Lung (tissue), 11 donors: ENCODE measurements at regions not wholly inside any gene's neighbourhood (a gene's known extent, or its start where the extent isn't known, plus 50 kb on each side); places are given as distances from the start of the nearest gene placed in this dataset.

Experiments
- ATAC-seq: fragments of 200-7000 bp; cut with Tn5 transposase; one replicate; pipeline ENCODE4 v1.9.1; 2020; ENCODE audit warnings: moderate number of reproducible peaks; ENCODE audit not compliant: insufficient read depth, low FRiP score
- DNase-seq, 3 donors: peaks; one replicate each; pipeline ENCODE4 v3.0.0-alpha.2; 2013 to 2017
- H3K27ac ChIP-seq, 2 donors: one replicate each; pipeline ENCODE4 v1.5.1; 2013; ENCODE audit warnings: mild to moderate bottlenecking in 2 of 2, moderate library complexity in 2 of 2, control low read depth in 1 of 2, inconsistent platforms in 1 of 2, low read depth in 1 of 2, low read length in 1 of 2
- H3K27me3 ChIP-seq, 3 donors: one replicate each; pipeline ENCODE4 v1.5.1; 2013; ENCODE audit warnings: low read length in 2 of 3; ENCODE audit not compliant: control insufficient read depth in 3 of 3, insufficient read depth in 3 of 3
- H3K36me3 ChIP-seq, 4 donors: one replicate each; pipeline ENCODE4 v1.5.1; 2013; ENCODE audit warnings: low read length in 4 of 4, mild to moderate bottlenecking in 1 of 4, moderate library complexity in 1 of 4; ENCODE audit not compliant: control insufficient read depth in 4 of 4, insufficient read depth in 4 of 4
- H3K4me1 ChIP-seq, 5 donors: one replicate each; pipeline ENCODE4 v1.5.1; 2013; ENCODE audit warnings: low read length in 5 of 5, mild to moderate bottlenecking in 2 of 5, moderate library complexity in 1 of 5; ENCODE audit not compliant: control insufficient read depth in 5 of 5, insufficient read depth in 5 of 5
- H3K4me3 ChIP-seq: one replicate; pipeline ENCODE4 v1.5.1; 2013; ENCODE audit warnings: mild to moderate bottlenecking, control low read depth, moderate library complexity
- H3K9ac ChIP-seq, 2 donors: one replicate each; pipeline ENCODE4 v1.5.1; 2013; ENCODE audit warnings: low read length in 2 of 2, control low read depth in 1 of 2; ENCODE audit not compliant: insufficient read depth in 1 of 2
- H3K9me3 ChIP-seq, 4 donors: one replicate each; pipeline ENCODE4 v1.5.1; 2013; ENCODE audit warnings: low read length in 3 of 4, mild to moderate bottlenecking in 1 of 4, moderate library complexity in 1 of 4; ENCODE audit not compliant: control insufficient read depth in 4 of 4, insufficient read depth in 3 of 4
- WGBS, 2 donors: extraction: QIAGEN DNeasy Blood & Tissue Kit; methylation state at CpG; one replicate each; pipeline ENCODE4 v1.1.7; 2013; 5-methylcytosine and 5-hydroxymethylcytosine counted together
- TF ChIP-seq, protein P1 (sequence below): IDR thresholded peaks from 2 replicates; pipeline ENCODE4 v1.5.1; 2012; ENCODE audit warnings: mild to moderate bottlenecking; ENCODE audit errors: control extremely low read depth, extremely low read depth
- donor health status: control.
- donor health status: control.
- donor health status: Bipolar disorder and iron deficiency.
- donor health status: healthy.
- donor health status: DM: yes; HTN: yes; CAD: no.

- H3K4me1 ChIP-seq = no peaks in the 10 kb centered on the region
- peaks cover 0 to 3% (median 3%) of the 10 kb centered on the region in 3 donors for H3K27me3 ChIP-seq
- H3K4me3 ChIP-seq = no peak overlapping the region
- TF ChIP-seq, protein P1, sequence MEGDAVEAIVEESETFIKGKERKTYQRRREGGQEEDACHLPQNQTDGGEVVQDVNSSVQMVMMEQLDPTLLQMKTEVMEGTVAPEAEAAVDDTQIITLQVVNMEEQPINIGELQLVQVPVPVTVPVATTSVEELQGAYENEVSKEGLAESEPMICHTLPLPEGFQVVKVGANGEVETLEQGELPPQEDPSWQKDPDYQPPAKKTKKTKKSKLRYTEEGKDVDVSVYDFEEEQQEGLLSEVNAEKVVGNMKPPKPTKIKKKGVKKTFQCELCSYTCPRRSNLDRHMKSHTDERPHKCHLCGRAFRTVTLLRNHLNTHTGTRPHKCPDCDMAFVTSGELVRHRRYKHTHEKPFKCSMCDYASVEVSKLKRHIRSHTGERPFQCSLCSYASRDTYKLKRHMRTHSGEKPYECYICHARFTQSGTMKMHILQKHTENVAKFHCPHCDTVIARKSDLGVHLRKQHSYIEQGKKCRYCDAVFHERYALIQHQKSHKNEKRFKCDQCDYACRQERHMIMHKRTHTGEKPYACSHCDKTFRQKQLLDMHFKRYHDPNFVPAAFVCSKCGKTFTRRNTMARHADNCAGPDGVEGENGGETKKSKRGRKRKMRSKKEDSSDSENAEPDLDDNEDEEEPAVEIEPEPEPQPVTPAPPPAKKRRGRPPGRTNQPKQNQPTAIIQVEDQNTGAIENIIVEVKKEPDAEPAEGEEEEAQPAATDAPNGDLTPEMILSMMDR = no peak
- peaks cover 0 to 2% (median 0%) of the 10 kb centered on the region in 4 donors for H3K9me3 ChIP-seq
- DNase-seq (no peak), ATAC-seq (no peak)
- 56 to 85% methylated on average over 5 of the region's 5 CpGs for WGBS, 2 donors
- no peak overlapping the region for H3K27ac ChIP-seq
- no peak overlapping the region for H3K9ac ChIP-seq
- H3K36me3 ChIP-seq = no peaks in the 10 kb centered on the region
Measured at GRCh38 chr22:22946131-22946530, 58.5 kb downstream of the IGLL5 start.

GRCh38 chr22:22948651-22949571 lies 61.3 kb downstream of the IGLL5 start:
- H3K36me3 ChIP-seq = no peaks in the 10 kb centered on the region
- TF ChIP-seq, protein P1 = no peak
- no peak overlapping the region for H3K9ac ChIP-seq
- H3K27me3 ChIP-seq = peaks cover 0 to 11% (median 3%) of the 10 kb centered on the region in 3 donors
- peaks cover 0 to 11% (median 0%) of the 10 kb centered on the region in 4 donors for H3K9me3 ChIP-seq
- H3K4me1 ChIP-seq = no peaks in the 10 kb centered on the region
- no peak overlapping the region for H3K4me3 ChIP-seq
- ATAC-seq (no peak), DNase-seq (no peak)
- no peak overlapping the region for H3K27ac ChIP-seq
- 82 to 83% methylated on average over 10 of the region's 10 CpGs for WGBS, 2 donors

GRCh38 chr22:22949953-22950352 lies 62.3 kb downstream of the IGLL5 start:
- no peaks in the 10 kb centered on the region for H3K36me3 ChIP-seq
- WGBS, 2 donors = 92 to 93% methylated on average over 1 of the region's 1 CpG
- no peak for ATAC-seq
- H3K27me3 ChIP-seq = peaks cover 0 to 20% (median 0%) of the 10 kb centered on the region in 3 donors
- H3K4me3 ChIP-seq = no peak overlapping the region
- TF ChIP-seq, protein P1 = no peak
- no peak overlapping the region for H3K27ac ChIP-seq
- no peak for DNase-seq
- no peaks in the 10 kb centered on the region for H3K4me1 ChIP-seq
- peaks cover 0 to 11% (median 0%) of the 10 kb centered on the region in 4 donors for H3K9me3 ChIP-seq
- no peak overlapping the region for H3K9ac ChIP-seq
